Keratinocyte (primary cell): ENCODE measurements at regions not wholly inside any gene's neighbourhood (a gene's known extent, or its start where the extent isn't known, plus 50 kb on each side); places are given as distances from the start of the nearest gene placed in this dataset.

ENCODE experiments used
- DNase-seq: peaks from one replicate; pipeline ENCODE4 v3.0.0-alpha.2; 2011; ENCODE audit warnings: low read depth, missing footprints, low spot score
- FAIRE-seq: peaks from 2 replicates; lab custom pipeline; 2011; peaks lifted over from hg19 to GRCh38; lab: Jason Lieb, UNC
- H2AFZ ChIP-seq: 2 replicates; pipeline ENCODE4 v1.6.0; 2012; ENCODE audit warnings: low read length, control low read depth, inconsistent platforms; ENCODE audit not compliant: control insufficient read depth
- H3K27ac ChIP-seq: 2 replicates; pipeline ENCODE4 v1.5.1; 2011; ENCODE audit warnings: low read length; ENCODE audit not compliant: control insufficient read depth, insufficient read depth
- H3K27me3 ChIP-seq: 3 replicates; pipeline ENCODE4 v1.6.0; 2011; ENCODE audit warnings: low read length; ENCODE audit not compliant: control insufficient read depth, insufficient read depth; ENCODE audit errors: extremely low read depth
- H3K36me3 ChIP-seq, 2 experiments: 2 replicates in 1 of 2; 3 replicates in 1 of 2; pipeline ENCODE4 v1.5.1; 2011; ENCODE audit warnings: low read length in 2 of 2, mild to moderate bottlenecking in 1 of 2; ENCODE audit not compliant: control insufficient read depth in 2 of 2, insufficient read depth in 2 of 2; ENCODE audit errors: extremely low read depth in 1 of 2
- H3K4me1 ChIP-seq: 3 replicates; pipeline ENCODE4 v1.5.1; 2011; ENCODE audit warnings: low read length; ENCODE audit not compliant: control insufficient read depth, insufficient read depth; ENCODE audit errors: extremely low read depth
- H3K4me2 ChIP-seq: 3 replicates; pipeline ENCODE4 v1.6.0; 2011; ENCODE audit warnings: low read depth, low read length; ENCODE audit not compliant: control insufficient read depth, insufficient read depth; ENCODE audit errors: extremely low read depth
- H3K4me3 ChIP-seq, 3 experiments: fragments of 200-600 bp in 1 of 3; sonication (generic) in 1 of 3; 2 replicates in 2 of 3; 3 replicates in 1 of 3; pipeline ENCODE4 v1.5.1; 2011 to 2016; ENCODE audit warnings: low read length in 3 of 3, mild to moderate bottlenecking in 3 of 3, control low read depth in 2 of 3, inconsistent platforms in 1 of 3, low read depth in 1 of 3, mixed read lengths in 1 of 3, mixed run types in 1 of 3, moderate library complexity in 1 of 3; ENCODE audit not compliant: control insufficient read depth in 2 of 3, insufficient read depth in 2 of 3; ENCODE audit errors: extremely low read depth in 1 of 3
- H3K79me2 ChIP-seq: 2 replicates; pipeline ENCODE4 v1.6.0; 2012; ENCODE audit warnings: low read length; ENCODE audit not compliant: control insufficient read depth, insufficient read depth
- H3K9ac ChIP-seq: 3 replicates; pipeline ENCODE4 v1.6.0; 2011; ENCODE audit warnings: low read length; ENCODE audit not compliant: control insufficient read depth, insufficient read depth; ENCODE audit errors: extremely low read depth
- H3K9me1 ChIP-seq: 3 replicates; pipeline ENCODE4 v1.6.0; 2011; ENCODE audit warnings: low read length; ENCODE audit not compliant: control insufficient read depth, insufficient read depth; ENCODE audit errors: extremely low read depth
- H3K9me3 ChIP-seq: 2 replicates; pipeline ENCODE4 v1.5.1; 2012; ENCODE audit warnings: low read depth, low read length; ENCODE audit not compliant: control insufficient read depth
- H4K20me1 ChIP-seq: 3 replicates; pipeline ENCODE4 v1.6.0; 2011; ENCODE audit warnings: low read length; ENCODE audit not compliant: control insufficient read depth, insufficient read depth; ENCODE audit errors: extremely low read depth
- EZH2 ChIP-seq: IDR thresholded peaks from one replicate; pipeline ENCODE4 v1.6.1; 2012; ENCODE audit warnings: inconsistent platforms, mild to moderate bottlenecking, low read length, moderate library complexity
- dilution Hi-C: fragments of 300-500 bp; cut with MboI; formaldehyde crosslinking; loops from one replicate; pipeline ENCODE4 v1.7.0; 2020; ENCODE audit warnings: low sequenced_read_pairs; ENCODE audit not compliant: extremely low pct_ligation_motif_present
- TF ChIP-seq, protein P1 (sequence below), 3 experiments: IDR thresholded peaks in 1 of 3; conservative IDR thresholded peaks in 1 of 3; optimal IDR thresholded peaks in 1 of 3; 2 replicates in 2 of 3; 3 replicates in 1 of 3; pipeline versions ENCODE3 to v1.5.1; 2011; ENCODE audit warnings: low read length in 3 of 3, mild to moderate bottlenecking in 3 of 3, moderate library complexity in 2 of 3, control low read depth in 1 of 3, inconsistent platforms in 1 of 3; ENCODE audit not compliant: insufficient read depth in 2 of 3; ENCODE audit errors: extremely low read depth in 1 of 3

DNA sequence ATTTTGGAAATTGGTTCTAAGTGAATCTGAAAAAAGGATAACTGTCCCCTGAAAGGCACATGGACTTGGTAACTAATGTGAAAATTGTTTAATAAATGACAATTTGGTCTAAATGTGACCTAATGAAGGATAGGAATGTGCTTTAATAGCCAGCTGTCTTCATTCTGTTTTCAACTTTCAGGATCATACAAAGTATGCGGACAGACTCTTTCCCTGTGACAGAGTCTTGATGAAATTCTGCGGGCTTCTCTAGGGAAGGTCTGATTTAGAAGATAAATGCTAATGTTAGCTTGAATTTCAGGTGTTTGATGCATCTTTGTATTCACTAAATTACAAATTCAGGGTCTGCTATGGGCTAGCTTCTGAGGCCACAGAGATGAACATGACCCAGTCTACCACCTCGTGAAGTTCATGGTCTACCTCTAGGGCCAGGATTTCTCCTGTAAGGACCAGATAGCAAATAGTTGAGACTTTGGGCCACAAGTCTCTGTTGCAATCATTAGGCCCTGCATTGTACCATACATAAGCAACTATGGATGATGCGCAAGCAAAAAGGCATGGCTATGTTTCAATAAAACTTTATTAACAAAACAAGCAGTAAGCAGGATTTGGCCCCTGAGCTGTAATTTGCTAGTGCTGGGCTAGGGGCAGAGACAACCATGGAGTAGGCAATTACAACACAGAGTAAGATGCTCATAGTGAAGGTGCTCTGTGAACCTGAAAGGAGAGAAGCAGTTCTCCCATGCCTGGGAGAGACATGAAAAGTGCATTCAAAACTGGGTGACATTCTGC is 368.6 kb downstream of the INHBA start:
- Histone ChIP-seq H4K20me1 (no peaks in the 10 kb centered on the region), H3K27me3 (no peaks in the 10 kb centered on the region), H3K9me1 (no peaks in the 10 kb centered on the region), H3K4me1 (no peaks in the 10 kb centered on the region), H3K4me2 (no peak overlapping the region), H3K9ac (no peak overlapping the region), H3K27ac (no peak overlapping the region), H3K4me3 (no peak overlapping the region), H3K79me2 (no peaks in the 10 kb centered on the region), H3K36me3 (no peaks in the 10 kb centered on the region), H3K9me3 (no peaks in the 10 kb centered on the region), H2AFZ (no peak overlapping the region)
- TF ChIP-seq EZH2 = no peak
- TF ChIP-seq, protein P1, sequence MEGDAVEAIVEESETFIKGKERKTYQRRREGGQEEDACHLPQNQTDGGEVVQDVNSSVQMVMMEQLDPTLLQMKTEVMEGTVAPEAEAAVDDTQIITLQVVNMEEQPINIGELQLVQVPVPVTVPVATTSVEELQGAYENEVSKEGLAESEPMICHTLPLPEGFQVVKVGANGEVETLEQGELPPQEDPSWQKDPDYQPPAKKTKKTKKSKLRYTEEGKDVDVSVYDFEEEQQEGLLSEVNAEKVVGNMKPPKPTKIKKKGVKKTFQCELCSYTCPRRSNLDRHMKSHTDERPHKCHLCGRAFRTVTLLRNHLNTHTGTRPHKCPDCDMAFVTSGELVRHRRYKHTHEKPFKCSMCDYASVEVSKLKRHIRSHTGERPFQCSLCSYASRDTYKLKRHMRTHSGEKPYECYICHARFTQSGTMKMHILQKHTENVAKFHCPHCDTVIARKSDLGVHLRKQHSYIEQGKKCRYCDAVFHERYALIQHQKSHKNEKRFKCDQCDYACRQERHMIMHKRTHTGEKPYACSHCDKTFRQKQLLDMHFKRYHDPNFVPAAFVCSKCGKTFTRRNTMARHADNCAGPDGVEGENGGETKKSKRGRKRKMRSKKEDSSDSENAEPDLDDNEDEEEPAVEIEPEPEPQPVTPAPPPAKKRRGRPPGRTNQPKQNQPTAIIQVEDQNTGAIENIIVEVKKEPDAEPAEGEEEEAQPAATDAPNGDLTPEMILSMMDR (optimal IDR thresholded peaks at IDR 0.05 in 1 of 3, IDR thresholded peaks at IDR 0.05 in 1 of 3, conservative IDR thresholded peaks at IDR 0.05 in 1 of 3; ENCODE audit: extremely low read depth in 1 of 3, insufficient read depth in 2 of 3, low read length in 3 of 3) = no peak
- DNase-seq = no peak
- dilution Hi-C loops = no loop called here
- FAIRE-seq = no peak

DNA sequence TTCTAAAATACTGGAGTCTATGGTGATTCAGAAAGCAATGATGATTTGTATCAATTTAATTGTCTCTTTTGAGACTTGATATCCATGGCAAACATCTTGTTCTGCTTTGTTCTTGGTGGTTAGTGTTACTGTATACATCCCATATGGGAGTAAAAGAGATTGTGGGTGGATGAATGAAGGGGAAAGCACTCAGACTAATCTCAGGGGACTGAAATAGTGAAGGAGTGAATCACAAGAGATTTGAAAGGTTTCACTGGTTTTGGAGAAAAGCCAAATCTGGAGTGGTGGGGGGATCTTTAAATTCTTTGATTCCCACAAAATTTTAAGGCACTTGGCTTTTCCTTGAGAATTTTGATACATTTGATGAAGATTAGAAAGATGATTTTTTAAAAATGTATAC is 369.4 kb downstream of the INHBA start:
- H2AFZ ChIP-seq = no peak overlapping the region
- H3K9me3 ChIP-seq = no peaks in the 10 kb centered on the region
- H3K9me1 ChIP-seq = no peaks in the 10 kb centered on the region
- no peak overlapping the region for H3K9ac ChIP-seq
- H3K36me3 ChIP-seq = no peaks in the 10 kb centered on the region
- FAIRE-seq (peak; percentile 34), DNase-seq (no peak)
- no peaks in the 10 kb centered on the region for H4K20me1 ChIP-seq
- no peak overlapping the region for H3K4me3 ChIP-seq
- no peak for TF ChIP-seq EZH2
- TF ChIP-seq, protein P1 (optimal IDR thresholded peaks at IDR 0.05 in 1 of 3, IDR thresholded peaks at IDR 0.05 in 1 of 3, conservative IDR thresholded peaks at IDR 0.05 in 1 of 3; ENCODE audit: extremely low read depth in 1 of 3, insufficient read depth in 2 of 3, low read length in 3 of 3) = no peak
- H3K79me2 ChIP-seq = no peaks in the 10 kb centered on the region
- no peaks in the 10 kb centered on the region for H3K4me1 ChIP-seq
- H3K27me3 ChIP-seq = no peaks in the 10 kb centered on the region
- no peak overlapping the region for H3K4me2 ChIP-seq
- no peak overlapping the region for H3K27ac ChIP-seq
- dilution Hi-C loops = no loop called here
